HK-2 (cell line): ENCODE measurements at regions not wholly inside any gene's neighbourhood (a gene's known extent, or its start where the extent isn't known, plus 50 kb on each side); places are given as distances from the start of the nearest gene placed in this dataset.

ENCODE experiments used
- DNase-seq: peaks from one replicate; pipeline ENCODE4 v3.0.0-alpha.2; 2018; ENCODE audit not compliant: unreplicated experiment

- no peak for DNase-seq
Measured at GRCh38 chr5:108649646-108650045, 98.1 kb upstream of the FER start.

- no peak for DNase-seq
Measured at GRCh38 chr5:108649106-108649505, 98.6 kb upstream of the FER start.

- DNase-seq: peak; percentile 44
Measured at GRCh38 chr5:108642170-108642906, 105.4 kb upstream of the FER start.

GRCh38 chr5:108641596-108641995 lies 106.1 kb upstream of the FER start:
- no peak for DNase-seq

GRCh38 chr5:108639366-108639765 lies 108.3 kb upstream of the FER start:
- DNase-seq: no peak

GRCh38 chr5:108638021-108638420 lies 109.7 kb upstream of the FER start:
- DNase-seq: no peak

- no peak for DNase-seq
Measured at GRCh38 chr5:108637134-108637533, 110.6 kb upstream of the FER start.

GRCh38 chr5:108636135-108636853 lies 111.4 kb upstream of the FER start:
- no peak for DNase-seq

GRCh38 chr5:108634617-108635288 lies 112.9 kb upstream of the FER start:
- DNase-seq: no peak

GRCh38 chr5:108634010-108634616 lies 113.6 kb upstream of the FER start:
- no peak for DNase-seq

- DNase-seq: no peak
Measured at GRCh38 chr5:108629779-108630528, 117.7 kb upstream of the FER start.

- DNase-seq: no peak
Measured at GRCh38 chr5:108625654-108626053, 122.0 kb upstream of the FER start.

- no peak for DNase-seq
Measured at GRCh38 chr5:108623826-108624225, 123.9 kb upstream of the FER start.

GRCh38 chr5:108620516-108620915 lies 127.2 kb upstream of the FER start:
- no peak for DNase-seq

- no peak for DNase-seq
Measured at GRCh38 chr5:108619815-108620214, 127.9 kb upstream of the FER start.

GRCh38 chr5:108617467-108618435 lies 129.9 kb upstream of the FER start:
- no peak for DNase-seq

- DNase-seq: no peak
Measured at GRCh38 chr5:108615216-108615615, 132.5 kb upstream of the FER start.

- no peak for DNase-seq
Measured at GRCh38 chr5:108607421-108607820, 140.3 kb upstream of the FER start.

GRCh38 chr5:108606185-108606584 lies 141.5 kb upstream of the FER start:
- DNase-seq: no peak

GRCh38 chr5:108602830-108603229 lies 144.9 kb upstream of the FER start:
- DNase-seq: no peak

GRCh38 chr5:108590799-108591198 lies 156.9 kb upstream of the FER start:
- DNase-seq: no peak
